Hematopoietic multipotent progenitor cell treated with erythropoietin and hydrocortisone succinate and interleukin-3 and kit ligand, for 17 days (in vitro differentiated cells): ENCODE measurements at regions not wholly inside any gene's neighbourhood (a gene's known extent, or its start where the extent isn't known, plus 50 kb on each side); places are given as distances from the start of the nearest gene placed in this dataset.
"Not testable (repeated sequence)": the region's sequence is repeated elsewhere in the genome, so short reads cannot be mapped to it uniquely, and the experiment has no call there.

Experiments used
- DNase-seq: peaks from one replicate; pipeline ENCODE4 v3.0.0-alpha.2; 2015; ENCODE audit warnings: low spot score

GRCh38 chr2:15681089-15681885, 89.6 kb downstream of the DDX1 start:
- DNase-seq: no peak

DNA sequence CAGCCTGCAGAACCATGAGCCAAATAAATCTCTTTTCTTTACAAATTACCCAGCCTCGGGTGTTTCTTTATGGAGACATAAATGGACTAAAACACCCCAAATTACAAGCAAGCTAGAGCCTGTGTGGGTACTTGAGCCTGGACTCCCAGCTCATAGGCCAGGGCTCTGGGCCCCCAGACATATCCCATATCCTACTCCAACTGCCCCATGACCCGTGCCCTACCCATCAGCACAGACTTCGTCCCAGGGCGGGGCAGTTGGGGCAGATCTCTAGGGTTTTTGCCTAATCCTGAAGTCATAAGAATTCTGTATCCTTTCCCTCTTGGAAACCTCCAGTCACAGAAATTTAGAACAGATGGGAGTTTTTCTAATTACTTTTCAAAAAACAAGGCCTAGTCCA, 90.7 kb downstream of the DDX1 start:
- DNase-seq: no peak

GRCh38 chr2:15684161-15685039, 92.7 kb downstream of the DDX1 start:
- no peak for DNase-seq

- no peak for DNase-seq
These were observed 93.5 kb downstream of the DDX1 start for GRCh38 chr2:15685143-15685542.

- no peak for DNase-seq
These were observed 95.0 kb downstream of the DDX1 start for GRCh38 chr2:15686643-15687042.

GRCh38 chr2:15687243-15687642, 95.6 kb downstream of the DDX1 start:
- no peak for DNase-seq

GRCh38 chr2:15687720-15688119, 96.1 kb downstream of the DDX1 start:
- DNase-seq: no peak

- no peak for DNase-seq
These were observed 97.4 kb downstream of the DDX1 start for GRCh38 chr2:15688924-15689568.

- DNase-seq: no peak
These were observed 98.0 kb downstream of the DDX1 start for GRCh38 chr2:15689654-15690053.

DNA sequence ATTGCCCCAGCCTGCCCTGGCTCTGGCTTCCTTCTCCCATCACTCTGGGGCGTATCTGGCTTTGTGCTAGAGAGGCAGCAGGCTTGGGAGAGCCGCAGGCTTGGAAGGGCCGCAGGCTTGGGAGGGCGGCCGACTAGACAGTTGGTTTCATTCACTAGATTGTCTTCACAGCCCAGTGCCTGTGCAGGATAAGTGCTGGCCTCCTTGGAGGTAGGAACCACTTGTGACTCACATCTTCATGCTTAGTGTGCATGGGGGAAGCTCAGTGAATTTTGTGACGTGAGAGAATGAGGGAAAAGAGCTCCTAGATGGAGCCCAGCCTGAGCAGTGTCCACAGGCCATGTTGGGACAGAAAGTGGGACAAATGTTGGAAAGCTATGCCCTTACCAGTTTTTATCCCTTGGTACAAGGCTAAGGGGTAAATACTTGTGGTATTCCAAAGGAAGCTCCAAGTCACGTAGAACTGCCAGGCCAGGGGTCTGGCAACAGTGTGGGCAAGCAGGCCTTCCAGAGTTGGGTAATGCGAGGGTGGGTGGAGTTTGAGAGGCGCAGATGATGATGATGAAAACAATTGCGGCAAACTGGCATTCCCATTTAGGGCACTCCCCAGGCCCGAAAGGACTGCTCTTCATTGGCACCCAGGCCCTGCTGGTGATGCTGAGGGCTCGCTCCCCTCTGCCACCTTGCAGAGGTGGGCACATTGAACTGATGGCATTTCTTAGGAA, 100.1 kb downstream of the DDX1 start:
- DNase-seq: no peak

DNA sequence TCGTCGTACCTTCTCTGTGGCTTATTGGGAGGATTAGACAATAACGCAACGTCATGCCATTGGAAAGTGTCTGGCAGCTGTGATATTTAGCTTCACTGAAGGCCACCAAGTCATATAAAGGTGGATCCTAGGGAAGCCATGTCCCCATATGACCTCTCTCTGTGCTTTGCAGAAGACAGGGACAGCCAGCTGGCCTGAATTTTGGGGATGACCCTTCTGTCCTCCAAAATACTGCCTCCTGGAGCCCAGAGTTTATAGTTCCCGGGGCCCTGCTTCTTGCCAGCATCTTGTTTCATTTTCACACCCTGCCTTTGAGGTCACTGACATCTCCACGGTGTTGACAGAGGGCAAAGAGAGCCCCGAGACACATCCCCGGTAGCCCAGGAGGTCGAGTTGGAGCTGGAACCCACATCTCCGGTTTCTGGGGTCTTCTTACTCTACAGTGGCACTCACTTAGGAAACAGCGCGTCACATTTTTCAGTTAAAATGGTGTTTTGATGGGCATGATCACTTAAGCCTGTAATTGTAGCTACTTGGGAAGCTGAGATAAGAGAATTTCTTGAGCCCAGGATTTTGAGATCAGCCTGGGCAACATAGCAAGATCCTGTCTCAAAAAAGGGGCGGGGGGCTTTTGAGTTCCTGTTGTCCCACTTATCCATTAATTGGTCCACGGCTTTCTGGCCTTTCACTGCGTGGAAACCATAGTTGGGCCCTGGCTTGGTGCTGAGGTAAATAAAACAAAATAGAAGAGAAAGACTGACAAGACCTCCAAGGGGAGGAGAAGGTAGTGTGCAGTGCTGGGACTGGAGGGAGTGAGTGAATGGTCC, 101.1 kb downstream of the DDX1 start:
- DNase-seq: no peak

GRCh38 chr2:15693382-15693781, 101.7 kb downstream of the DDX1 start:
- DNase-seq: no peak

GRCh38 chr2:15693926-15694588, 102.4 kb downstream of the DDX1 start:
- no peak for DNase-seq

DNA sequence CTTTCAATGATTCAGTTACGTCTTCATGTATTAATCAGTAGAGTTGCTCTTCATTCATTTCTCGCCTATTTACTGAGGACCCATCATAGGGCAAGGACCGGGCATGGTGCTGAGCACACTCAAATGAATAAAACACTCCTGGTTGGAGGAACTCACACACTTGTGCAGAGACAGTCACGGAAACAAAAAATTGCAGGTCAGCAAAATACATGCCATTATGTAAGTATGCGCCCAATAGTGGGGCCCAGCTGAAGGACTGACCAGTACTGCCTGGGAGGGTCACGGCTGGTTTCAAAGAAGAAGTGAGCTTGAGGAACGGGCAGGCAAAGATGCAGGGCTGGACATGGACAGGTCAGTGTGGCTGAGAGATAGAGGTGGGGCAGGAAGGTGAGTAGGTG, 102.9 kb downstream of the DDX1 start:
- no peak for DNase-seq

DNA sequence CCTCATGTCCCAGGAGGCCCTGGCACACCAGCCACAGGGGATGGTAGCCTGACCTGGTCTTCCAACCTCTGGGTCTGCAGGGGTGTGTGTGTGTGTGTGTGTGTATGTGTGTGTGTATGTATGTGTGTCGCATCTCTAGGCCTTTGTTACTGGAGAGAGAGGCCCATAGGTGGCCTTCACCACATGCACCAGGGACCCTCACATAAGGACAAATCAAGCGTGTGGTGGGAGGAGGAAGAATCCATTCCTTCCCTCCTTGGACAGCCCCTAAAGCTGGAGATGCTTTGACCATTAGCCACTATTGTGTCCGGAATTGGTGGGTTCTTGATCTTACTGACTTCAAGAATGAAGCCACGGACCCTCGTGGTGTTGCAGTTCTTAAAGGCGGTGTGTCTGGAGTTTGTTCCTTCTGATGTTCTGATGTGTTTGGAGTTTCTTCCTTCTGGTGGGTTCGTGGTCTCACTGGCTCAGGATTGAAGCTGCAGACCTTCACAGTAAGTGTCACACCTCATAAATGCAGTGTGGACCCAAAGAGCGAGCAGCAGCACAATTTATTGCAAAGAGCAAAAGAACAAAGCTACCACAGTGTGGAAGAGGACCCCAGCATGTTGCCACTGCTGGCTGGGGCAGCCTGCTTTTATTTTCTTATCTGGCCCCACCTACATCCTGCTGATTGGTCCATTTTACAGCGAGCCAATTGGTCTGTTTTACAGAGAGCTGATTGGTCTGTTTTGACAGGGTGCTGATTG, 104.1 kb downstream of the DDX1 start:
- no peak for DNase-seq

DNA sequence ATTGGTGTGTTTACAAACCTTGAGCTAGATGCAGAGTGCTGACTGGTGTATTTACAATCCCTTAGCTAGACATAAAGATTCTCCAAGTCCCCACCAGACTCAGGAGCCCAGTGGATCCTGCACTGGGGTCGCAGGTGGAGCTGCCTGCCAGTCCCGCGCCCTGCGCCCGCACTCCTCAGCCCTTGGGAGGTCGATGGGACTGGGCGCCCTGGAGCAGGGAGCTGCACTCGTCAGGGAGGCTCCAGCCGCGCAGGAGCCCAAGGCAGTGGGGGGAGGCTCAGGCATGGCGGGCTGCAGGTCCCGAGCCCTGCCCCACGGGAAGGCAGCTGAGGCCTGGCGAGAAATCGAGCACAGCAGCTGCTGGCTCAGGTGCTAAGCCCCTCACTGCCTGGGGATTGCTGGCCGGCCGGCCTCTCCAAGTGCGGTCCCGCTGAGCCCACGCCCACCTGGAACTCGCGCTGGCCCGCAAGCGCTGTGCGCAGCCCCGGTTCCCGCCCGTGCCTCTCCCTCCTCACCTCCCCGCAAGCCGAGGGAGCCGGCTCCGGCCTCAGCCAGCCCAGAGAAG, 105.0 kb downstream of the DDX1 start:
- DNase-seq: not testable (repeated sequence)

- no peak for DNase-seq
These were observed 108.5 kb downstream of the DDX1 start for GRCh38 chr2:15700131-15700530.

DNA sequence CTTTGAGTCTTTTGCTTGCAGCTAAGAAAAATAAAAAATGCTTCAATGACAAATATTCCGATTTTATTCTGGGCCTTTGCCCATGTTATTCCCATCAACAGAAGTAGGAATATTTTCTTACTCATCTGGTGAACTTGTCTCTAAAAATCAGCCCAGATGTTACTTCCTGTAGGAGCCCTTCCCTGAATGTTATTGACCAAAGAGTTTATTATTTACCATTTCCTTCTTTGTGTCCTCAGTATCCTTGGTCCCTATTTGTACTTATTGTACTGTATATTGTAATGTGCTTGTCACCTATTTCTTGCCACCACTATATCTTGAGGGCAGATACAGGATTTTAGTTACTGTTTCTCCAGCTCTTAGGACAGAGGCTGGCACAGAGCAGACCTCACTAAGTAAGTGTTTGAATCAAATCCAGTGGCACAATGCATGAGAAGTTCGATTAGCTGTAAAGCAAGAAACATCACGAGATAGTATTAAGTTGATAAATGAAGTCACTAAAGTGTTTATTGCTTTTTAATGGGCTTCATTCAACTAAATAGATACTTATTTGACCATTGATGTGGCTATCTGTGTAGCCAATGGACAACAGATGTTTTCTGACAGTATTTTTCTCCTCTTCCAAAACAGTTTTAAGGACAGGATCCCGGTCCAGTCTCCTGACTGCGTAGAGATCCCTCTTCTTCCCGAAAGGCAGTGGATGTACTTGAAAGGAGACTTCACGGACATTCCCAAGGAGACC, 109.1 kb downstream of the DDX1 start:
- no peak for DNase-seq
